Endothelial cell of umbilical vein (primary cell): ENCODE measurements at regions not wholly inside any gene's neighbourhood (a gene's known extent, or its start where the extent isn't known, plus 50 kb on each side); places are given as distances from the start of the nearest gene placed in this dataset.

Experiments
- EZH2 ChIP-seq: IDR thresholded peaks from 2 replicates; pipeline ENCODE4 v1.6.1; 2012; ENCODE audit warnings: borderline replicate concordance, low read depth, mild to moderate bottlenecking, moderate library complexity, low read length, inconsistent platforms; ENCODE audit not compliant: severe bottlenecking
- FOS ChIP-seq: IDR thresholded peaks from 2 replicates; pipeline ENCODE4 v1.6.1; 2011; ENCODE audit warnings: mild to moderate bottlenecking, low read length, moderate library complexity, borderline replicate concordance; ENCODE audit not compliant: insufficient read depth
- JUN ChIP-seq: IDR thresholded peaks from 2 replicates; pipeline ENCODE4 v1.6.1; 2011; ENCODE audit warnings: borderline replicate concordance, low read depth; ENCODE audit not compliant: insufficient read length, insufficient read depth
- MYC ChIP-seq: IDR thresholded peaks from one replicate; pipeline ENCODE4 v1.6.1; 2011; ENCODE audit warnings: mild to moderate bottlenecking, low read depth, low read length
- POLR2A ChIP-seq: IDR thresholded peaks from 2 replicates; pipeline ENCODE4 v1.6.1; 2012; ENCODE audit warnings: low read depth, mild to moderate bottlenecking, control low read depth, low read length
- TF ChIP-seq, protein P1 (sequence below), 2 donors: IDR thresholded peaks; 1 replicate in 1 of 2; 2 replicates in 1 of 2; pipeline ENCODE4 v1.5.1; 2011; ENCODE audit warnings: low read length in 2 of 2, mild to moderate bottlenecking in 2 of 2, moderate library complexity in 2 of 2, control low read depth in 1 of 2, inconsistent platforms in 1 of 2, low read depth in 1 of 2; ENCODE audit not compliant: insufficient read depth in 1 of 2; ENCODE audit errors: extremely low read depth in 1 of 2

DNA sequence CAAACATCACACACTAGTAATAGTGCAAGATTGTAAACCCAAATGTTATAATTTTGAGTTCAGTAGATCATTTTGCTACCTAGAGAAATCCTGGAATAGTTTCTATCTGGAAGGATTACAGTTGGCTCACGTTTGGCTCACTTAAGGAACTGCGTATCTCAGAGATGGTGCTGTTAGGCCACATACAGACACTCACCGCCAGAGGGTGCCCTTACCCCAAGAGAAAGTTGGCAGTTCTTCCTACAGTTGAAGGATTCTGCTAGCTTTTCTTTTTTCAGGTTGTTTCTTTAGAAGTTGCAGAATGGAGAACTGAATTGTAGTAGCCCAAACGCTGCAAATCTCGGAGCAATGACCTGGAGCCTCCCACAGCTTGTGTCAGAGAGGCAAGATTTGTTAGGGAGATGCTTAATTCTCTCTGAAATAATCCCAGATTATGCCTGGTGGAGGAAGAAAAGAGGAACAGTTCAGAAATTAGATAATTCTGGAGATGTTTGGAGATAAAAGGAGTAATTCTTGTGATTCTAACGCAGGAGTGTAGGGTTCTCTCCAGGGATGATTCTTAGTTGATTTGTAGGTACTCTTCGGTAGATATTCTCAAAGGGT lies 87.9 kb upstream of the PAPPA2 start:
- TF ChIP-seq POLR2A: no peak
- no peak for TF ChIP-seq MYC
- TF ChIP-seq, protein P1, sequence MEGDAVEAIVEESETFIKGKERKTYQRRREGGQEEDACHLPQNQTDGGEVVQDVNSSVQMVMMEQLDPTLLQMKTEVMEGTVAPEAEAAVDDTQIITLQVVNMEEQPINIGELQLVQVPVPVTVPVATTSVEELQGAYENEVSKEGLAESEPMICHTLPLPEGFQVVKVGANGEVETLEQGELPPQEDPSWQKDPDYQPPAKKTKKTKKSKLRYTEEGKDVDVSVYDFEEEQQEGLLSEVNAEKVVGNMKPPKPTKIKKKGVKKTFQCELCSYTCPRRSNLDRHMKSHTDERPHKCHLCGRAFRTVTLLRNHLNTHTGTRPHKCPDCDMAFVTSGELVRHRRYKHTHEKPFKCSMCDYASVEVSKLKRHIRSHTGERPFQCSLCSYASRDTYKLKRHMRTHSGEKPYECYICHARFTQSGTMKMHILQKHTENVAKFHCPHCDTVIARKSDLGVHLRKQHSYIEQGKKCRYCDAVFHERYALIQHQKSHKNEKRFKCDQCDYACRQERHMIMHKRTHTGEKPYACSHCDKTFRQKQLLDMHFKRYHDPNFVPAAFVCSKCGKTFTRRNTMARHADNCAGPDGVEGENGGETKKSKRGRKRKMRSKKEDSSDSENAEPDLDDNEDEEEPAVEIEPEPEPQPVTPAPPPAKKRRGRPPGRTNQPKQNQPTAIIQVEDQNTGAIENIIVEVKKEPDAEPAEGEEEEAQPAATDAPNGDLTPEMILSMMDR (IDR thresholded peaks at IDR 0.05; ENCODE audit: extremely low read depth in 1 of 2, insufficient read depth in 1 of 2, low read depth in 1 of 2, low read length in 2 of 2): peak; percentile 81 to 83
- no peak for TF ChIP-seq EZH2
- TF ChIP-seq FOS: no peak
- TF ChIP-seq JUN: no peak
